ENCODE measurements at regions not wholly inside any gene's neighbourhood (a gene's known extent, or its start where the extent isn't known, plus 50 kb on each side); places are given as distances from the start of the nearest gene placed in this dataset.
"Not testable (repeated sequence)": the region's sequence is repeated elsewhere in the genome, so short reads cannot be mapped to it uniquely, and the experiment has no call there.

- DNase-seq (ENCODE audit: low spot score), result not testable (repeated sequence)
These were observed 53.1 kb upstream of the HUNK start for GRCh38 chr21:31819692-31820091.

- not testable (repeated sequence) for DNase-seq (ENCODE audit: low spot score)
These were observed 58.5 kb upstream of the HUNK start for GRCh38 chr21:31814356-31814755.

GRCh38 chr21:31813862-31814261 lies 59.0 kb upstream of the HUNK start:
- DNase-seq (ENCODE audit: low spot score), result no peak

GRCh38 chr21:31804008-31804394 lies 68.8 kb upstream of the HUNK start:
- DNase-seq (ENCODE audit: low spot score), result no peak

GRCh38 chr21:31803039-31804007 lies 69.5 kb upstream of the HUNK start:
- DNase-seq (ENCODE audit: low spot score), result no peak

- DNase-seq (ENCODE audit: low spot score), result no peak
These were observed 70.4 kb upstream of the SCAF4 start for GRCh38 chr21:31802331-31802730.

- DNase-seq (ENCODE audit: low spot score), result no peak
These were observed 69.8 kb upstream of the SCAF4 start for GRCh38 chr21:31801551-31802219.

GRCh38 chr21:31798842-31799704 lies 67.2 kb upstream of the SCAF4 start:
- no peak for DNase-seq (ENCODE audit: low spot score)

GRCh38 chr21:31795992-31796391 lies 64.1 kb upstream of the SCAF4 start:
- no peak for DNase-seq (ENCODE audit: low spot score)

GRCh38 chr21:31790420-31790819 lies 58.5 kb upstream of the SCAF4 start:
- not testable (repeated sequence) for DNase-seq (ENCODE audit: low spot score)

GRCh38 chr21:31788581-31788980 lies 56.7 kb upstream of the SCAF4 start:
- no peak for DNase-seq (ENCODE audit: low spot score)

- not testable (repeated sequence) for DNase-seq (ENCODE audit: low spot score)
These were observed 55.8 kb upstream of the SCAF4 start for GRCh38 chr21:31787691-31788090.

GRCh38 chr21:31786164-31786920 lies 54.4 kb upstream of the SCAF4 start:
- no peak for DNase-seq (ENCODE audit: low spot score)

- peak; percentile 84 for DNase-seq (ENCODE audit: low spot score)
These were observed 53.6 kb upstream of the SCAF4 start for GRCh38 chr21:31785237-31786163.

GRCh38 chr21:31781737-31782136 lies 49.8 kb upstream of the SCAF4 start:
- peak; percentile 42 for DNase-seq (ENCODE audit: low spot score)
